ENCODE measurements at regions not wholly inside any gene's neighbourhood (a gene's known extent, or its start where the extent isn't known, plus 50 kb on each side); places are given as distances from the start of the nearest gene placed in this dataset.
"Not testable (repeated sequence)": the region's sequence is repeated elsewhere in the genome, so short reads cannot be mapped to it uniquely, and the experiment has no call there.

DNA sequence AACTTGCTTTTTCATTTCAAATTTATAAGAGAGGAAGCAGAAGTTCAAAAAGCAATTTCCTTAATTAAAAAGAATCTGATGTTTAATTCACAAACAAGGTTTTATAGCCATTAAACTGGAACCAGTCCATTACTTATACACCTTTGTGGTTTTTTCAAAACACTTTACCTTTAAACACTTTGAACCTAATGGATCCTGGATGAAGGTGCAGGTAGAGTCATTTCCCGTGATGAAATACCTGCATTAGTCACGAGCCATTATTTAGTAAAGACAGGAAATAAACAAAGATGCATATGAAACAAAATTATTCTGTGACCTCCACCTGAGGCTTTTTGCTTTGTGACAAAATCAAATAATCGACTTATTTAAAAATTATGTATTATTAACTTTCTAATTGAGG, 341.7 kb upstream of the UBE2E2 start:
- Histone ChIP-seq H3K27ac (ENCODE audit: low read depth in 2 of 2, low read length in 1 of 2) (no peak overlapping the region), H3K9ac (no peak overlapping the region), H3K4me3 (ENCODE audit: low read depth in 2 of 2, low read length in 1 of 2) (no peak overlapping the region), H3K36me3 (replicated peaks in 1 of 2; ENCODE audit: control insufficient read depth in 1 of 2, insufficient read depth in 2 of 2, low read length in 1 of 2) (no peaks in the 10 kb centered on the region), H4K20me1 (ENCODE audit: insufficient read depth) (no peaks in the 10 kb centered on the region), H3F3A (replicated peaks; ENCODE audit: insufficient read depth) (no peaks in the 10 kb centered on the region), H3K4me2 (no peak overlapping the region), H3K79me2 (ENCODE audit: insufficient read depth) (no peaks in the 10 kb centered on the region), H3K9me2 (no peaks in the 10 kb centered on the region), H2AFZ (ENCODE audit: low read depth) (no peak overlapping the region), H3K9me3 (no peaks in the 10 kb centered on the region), H3K27me3 (ENCODE audit: insufficient read depth) (no peaks in the 10 kb centered on the region), H3K4me1 (ENCODE audit: control insufficient read depth in 1 of 2, insufficient read depth in 2 of 2, low read depth in 1 of 2, low read length in 1 of 2) (no peaks in the 10 kb centered on the region)
- no peak for TF ChIP-seq TAF1 (IDR thresholded peaks at IDR 0.05; ENCODE audit: borderline replicate concordance, low read depth, low read length)
- TF ChIP-seq NFIC (IDR thresholded peaks at IDR 0.05; ENCODE audit: borderline replicate concordance) = no peak
- no peak for TF ChIP-seq RXRA (IDR thresholded peaks at IDR 0.05; ENCODE audit: borderline replicate concordance, low read depth)
- TF ChIP-seq ELF1 (IDR thresholded peaks at IDR 0.05) = no peak
- TF ChIP-seq FOSL2 (IDR thresholded peaks at IDR 0.05; ENCODE audit: borderline replicate concordance, low read depth) = no peak
- TF ChIP-seq SIN3A (IDR thresholded peaks at IDR 0.05; ENCODE audit: borderline replicate concordance, low read depth, low read length) = no peak
- ChIA-PET POLR2A (no interaction called here), CTCF (interaction anchor here (1.1 kb wide), 1 partner anchor 11 kb away, joined by 3 read pairs; no protein-coding TSS in a partner anchor)
- WGBS (ENCODE audit: low lambda C conversion rate) = 51% methylated on average over 3 of the region's 3 CpGs
- DNase-seq = no peak

DNA sequence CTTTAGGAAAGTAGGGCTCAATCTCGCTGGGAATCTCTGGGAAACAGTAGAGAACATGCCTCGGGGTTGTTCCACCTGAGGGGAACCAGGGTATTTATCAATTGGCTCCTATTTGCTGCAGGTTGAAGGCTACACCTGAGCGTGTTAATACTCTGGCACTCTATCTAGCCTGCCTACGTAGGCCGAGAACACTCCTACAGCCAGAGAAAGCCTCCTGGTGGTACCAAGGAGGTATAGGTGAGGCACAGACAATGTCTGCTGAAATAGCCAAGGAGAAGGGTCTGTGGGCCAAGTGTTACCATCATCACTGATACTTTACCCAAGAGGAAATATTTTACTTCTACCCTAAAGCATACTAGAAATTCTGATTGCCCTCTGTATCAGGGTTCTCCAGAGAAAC, 341.0 kb upstream of the UBE2E2 start:
- WGBS (ENCODE audit: low lambda C conversion rate) = 36% methylated on average over 5 of the region's 5 CpGs
- no peak overlapping the region for H3K4me2 ChIP-seq
- H3F3A ChIP-seq (replicated peaks; ENCODE audit: insufficient read depth) = no peaks in the 10 kb centered on the region
- no peaks in the 10 kb centered on the region for H4K20me1 ChIP-seq (ENCODE audit: insufficient read depth)
- no peaks in the 10 kb centered on the region for H3K4me1 ChIP-seq (ENCODE audit: control insufficient read depth in 1 of 2, insufficient read depth in 2 of 2, low read depth in 1 of 2, low read length in 1 of 2)
- no peak for DNase-seq
- H3K4me3 ChIP-seq (ENCODE audit: low read depth in 2 of 2, low read length in 1 of 2) = no peak overlapping the region
- H3K27ac ChIP-seq (ENCODE audit: low read depth in 2 of 2, low read length in 1 of 2) = no peak overlapping the region
- no peaks in the 10 kb centered on the region for H3K9me2 ChIP-seq
- no peaks in the 10 kb centered on the region for H3K27me3 ChIP-seq (ENCODE audit: insufficient read depth)
- TF ChIP-seq FOXM1 (IDR thresholded peaks at IDR 0.05; ENCODE audit: low read depth) = no peak
- no peak for TF ChIP-seq FOSL2 (IDR thresholded peaks at IDR 0.05; ENCODE audit: borderline replicate concordance, low read depth)
- no peak for TF ChIP-seq NRF1 (IDR thresholded peaks at IDR 0.05; ENCODE audit: low read depth, low read length)
- no peak for TF ChIP-seq SMC3 (IDR thresholded peaks at IDR 0.05; ENCODE audit: low read depth, low read length)
- TF ChIP-seq, protein P1, sequence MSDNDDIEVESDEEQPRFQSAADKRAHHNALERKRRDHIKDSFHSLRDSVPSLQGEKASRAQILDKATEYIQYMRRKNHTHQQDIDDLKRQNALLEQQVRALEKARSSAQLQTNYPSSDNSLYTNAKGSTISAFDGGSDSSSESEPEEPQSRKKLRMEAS (IDR thresholded peaks at IDR 0.05; ENCODE audit: low read depth) = no peak
- no peak for TF ChIP-seq EZH2phosphoT487 (IDR thresholded peaks at IDR 0.05; ENCODE audit: borderline replicate concordance, low read depth)
- ChIA-PET CTCF (no interaction called here), POLR2A (no interaction called here)
- no peaks in the 10 kb centered on the region for H3K79me2 ChIP-seq (ENCODE audit: insufficient read depth)
- H2AFZ ChIP-seq (ENCODE audit: low read depth) = no peak overlapping the region
- H3K9ac ChIP-seq = no peak overlapping the region
- no peaks in the 10 kb centered on the region for H3K9me3 ChIP-seq
- no peaks in the 10 kb centered on the region for H3K36me3 ChIP-seq (replicated peaks in 1 of 2; ENCODE audit: control insufficient read depth in 1 of 2, insufficient read depth in 2 of 2, low read length in 1 of 2)

GRCh38 chr3:22882834-22883233, 320.3 kb upstream of the UBE2E2 start:
- H3K9me3 ChIP-seq; H2AFZ ChIP-seq (ENCODE audit: low read depth); DNase-seq; H3K4me1 ChIP-seq (ENCODE audit: control insufficient read depth in 1 of 2, insufficient read depth in 2 of 2, low read depth in 1 of 2, low read length in 1 of 2); H3K36me3 ChIP-seq (replicated peaks in 1 of 2; ENCODE audit: control insufficient read depth in 1 of 2, insufficient read depth in 2 of 2, low read length in 1 of 2); H3F3A ChIP-seq (replicated peaks; ENCODE audit: insufficient read depth); H3K9ac ChIP-seq; H4K20me1 ChIP-seq (ENCODE audit: insufficient read depth); H3K4me2 ChIP-seq; H3K4me3 ChIP-seq (ENCODE audit: low read depth in 2 of 2, low read length in 1 of 2); H3K27ac ChIP-seq (ENCODE audit: low read depth in 2 of 2, low read length in 1 of 2); H3K9me2 ChIP-seq; H3K79me2 ChIP-seq (ENCODE audit: insufficient read depth); POLR2A ChIA-PET; H3K27me3 ChIP-seq (ENCODE audit: insufficient read depth): not testable (repeated sequence)
- WGBS (ENCODE audit: low lambda C conversion rate) = 56% methylated on average over 2 of the region's 2 CpGs
- CTCF ChIA-PET = interaction anchor here (0.6 to 1.6 kb wide), 2 partner anchors 319 to 416 kb away, joined by 3 to 5 read pairs; no protein-coding TSS in a partner anchor

Measured in SK-N-SH (cell line).